ENCODE measurements at regions not wholly inside any gene's neighbourhood (a gene's known extent, or its start where the extent isn't known, plus 50 kb on each side); places are given as distances from the start of the nearest gene placed in this dataset.

DNA sequence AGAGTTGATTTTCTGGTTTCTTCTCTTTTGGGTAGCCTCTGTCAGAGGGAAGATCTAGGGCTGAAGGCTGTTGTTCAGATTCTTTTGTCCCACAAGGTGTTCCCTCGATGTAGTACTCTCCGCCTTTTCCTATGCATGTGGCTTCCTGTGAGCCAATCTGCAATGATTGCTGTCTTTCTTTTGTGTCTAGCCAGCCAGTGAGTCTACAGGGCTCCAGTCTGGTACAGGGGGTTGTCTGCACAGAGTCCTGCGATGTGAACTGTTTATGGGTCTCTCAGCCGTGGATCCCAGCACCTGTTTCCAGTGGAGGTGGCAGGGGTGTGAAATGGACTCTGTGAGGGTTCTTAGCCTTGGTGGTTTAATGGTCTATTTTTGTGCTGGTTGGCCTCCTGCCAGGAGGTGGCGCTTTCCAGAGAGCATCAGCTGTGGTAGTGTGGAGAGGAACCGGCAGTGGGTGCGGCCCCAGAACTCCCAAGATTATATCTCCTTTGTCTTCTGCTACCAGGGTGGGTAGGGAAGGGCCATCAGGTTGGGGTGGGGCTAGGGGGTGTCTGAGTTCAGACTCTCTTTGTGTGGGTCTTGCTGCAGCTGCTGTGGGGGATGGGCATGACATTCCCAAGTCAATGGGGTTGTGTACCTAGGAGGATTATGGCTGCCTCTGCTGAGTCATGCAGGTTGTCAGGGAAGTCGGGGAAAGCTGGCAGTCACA is 81.3 kb upstream of the C21orf91 start:
- H3K4me2 ChIP-seq (ENCODE audit: insufficient read depth, low read length), result no peak overlapping the region
- ChIA-PET CTCF (interaction anchor here (1.2 to 1.3 kb wide), 2 partner anchors 221 to 223 kb away, joined by 4 read pairs; no protein-coding TSS in a partner anchor), POLR2A (no interaction called here)
- H3K4me3 ChIP-seq (replicated peaks in 1 of 3; ENCODE audit: insufficient read depth in 1 of 3, low read depth in 1 of 3, low read length in 3 of 3), result no peak overlapping the region
- H3K36me3 ChIP-seq (ENCODE audit: control insufficient read depth in 2 of 2, extremely low read depth in 1 of 2, insufficient read depth in 2 of 2, low read length in 2 of 2), result no peaks in the 10 kb centered on the region
- no peak for DNase-seq (ENCODE audit: low read depth, low spot score)
- no peaks in the 10 kb centered on the region for H3K4me1 ChIP-seq (ENCODE audit: control insufficient read depth, extremely low read depth, insufficient read depth, low read length)
- no peak overlapping the region for H3K9ac ChIP-seq (replicated peaks; ENCODE audit: extremely low read depth, insufficient read depth, low read length)
- no peaks in the 10 kb centered on the region for H3K9me1 ChIP-seq (replicated peaks; ENCODE audit: control insufficient read depth, extremely low read depth, insufficient read depth, low read length)
- FAIRE-seq, result no peak
- H2AFZ ChIP-seq (ENCODE audit: low read depth, low read length), result no peak overlapping the region
- no peaks in the 10 kb centered on the region for H3K27me3 ChIP-seq (ENCODE audit: control insufficient read depth in 2 of 2, insufficient read depth in 2 of 2, low read length in 2 of 2)
- dilution Hi-C loops (cut with MboI; ENCODE audit: extremely low pct_ligation_motif_present, low sequenced_read_pairs), result no loop called here
- H3K27ac ChIP-seq (ENCODE audit: insufficient read depth, low read depth, low read length), result no peak overlapping the region
- no peaks in the 10 kb centered on the region for H4K20me1 ChIP-seq (replicated peaks; ENCODE audit: control insufficient read depth, extremely low read depth, insufficient read depth, low read length)
- intact Hi-C loops (cut with micrococcal nuclease), result loop anchor here (5.0 kb wide), 1 partner anchor 83 kb away; the partner anchor contains the start of gene C21orf91
- no peaks in the 10 kb centered on the region for H3K9me3 ChIP-seq (replicated peaks; ENCODE audit: control insufficient read depth, insufficient read depth, low read length)
- BruUV-seq (replicated peaks), result no TSS peak
- no peak for TF ChIP-seq GATA2 (IDR thresholded peaks at IDR 0.05; ENCODE audit: insufficient read depth, insufficient read length, low read depth, low read length)
- TF ChIP-seq, protein P1, sequence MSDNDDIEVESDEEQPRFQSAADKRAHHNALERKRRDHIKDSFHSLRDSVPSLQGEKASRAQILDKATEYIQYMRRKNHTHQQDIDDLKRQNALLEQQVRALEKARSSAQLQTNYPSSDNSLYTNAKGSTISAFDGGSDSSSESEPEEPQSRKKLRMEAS (IDR thresholded peaks at IDR 0.05; ENCODE audit: insufficient read depth, insufficient read length), result no peak
- no peak for TF ChIP-seq POLR2AphosphoS5 (IDR thresholded peaks at IDR 0.05; ENCODE audit: insufficient read depth, low read depth, low read length)
- TF ChIP-seq, protein P2, sequence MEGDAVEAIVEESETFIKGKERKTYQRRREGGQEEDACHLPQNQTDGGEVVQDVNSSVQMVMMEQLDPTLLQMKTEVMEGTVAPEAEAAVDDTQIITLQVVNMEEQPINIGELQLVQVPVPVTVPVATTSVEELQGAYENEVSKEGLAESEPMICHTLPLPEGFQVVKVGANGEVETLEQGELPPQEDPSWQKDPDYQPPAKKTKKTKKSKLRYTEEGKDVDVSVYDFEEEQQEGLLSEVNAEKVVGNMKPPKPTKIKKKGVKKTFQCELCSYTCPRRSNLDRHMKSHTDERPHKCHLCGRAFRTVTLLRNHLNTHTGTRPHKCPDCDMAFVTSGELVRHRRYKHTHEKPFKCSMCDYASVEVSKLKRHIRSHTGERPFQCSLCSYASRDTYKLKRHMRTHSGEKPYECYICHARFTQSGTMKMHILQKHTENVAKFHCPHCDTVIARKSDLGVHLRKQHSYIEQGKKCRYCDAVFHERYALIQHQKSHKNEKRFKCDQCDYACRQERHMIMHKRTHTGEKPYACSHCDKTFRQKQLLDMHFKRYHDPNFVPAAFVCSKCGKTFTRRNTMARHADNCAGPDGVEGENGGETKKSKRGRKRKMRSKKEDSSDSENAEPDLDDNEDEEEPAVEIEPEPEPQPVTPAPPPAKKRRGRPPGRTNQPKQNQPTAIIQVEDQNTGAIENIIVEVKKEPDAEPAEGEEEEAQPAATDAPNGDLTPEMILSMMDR (IDR thresholded peaks at IDR 0.05; ENCODE audit: extremely low read depth in 1 of 2, insufficient read depth in 1 of 2, low read depth in 1 of 2, low read length in 2 of 2), result no peak
- no peak for TF ChIP-seq FOS (IDR thresholded peaks at IDR 0.05; ENCODE audit: borderline replicate concordance, insufficient read depth, low read length)
- TF ChIP-seq EZH2 (IDR thresholded peaks at IDR 0.05; ENCODE audit: borderline replicate concordance, low read depth, low read length, severe bottlenecking), result no peak
- no peak for TF ChIP-seq POLR2A (IDR thresholded peaks at IDR 0.05; ENCODE audit: low read depth, low read length)
- no peak for TF ChIP-seq JUN (IDR thresholded peaks at IDR 0.05; ENCODE audit: borderline replicate concordance, insufficient read depth, insufficient read length, low read depth)
- no peak for TF ChIP-seq MYC (IDR thresholded peaks at IDR 0.05; ENCODE audit: low read depth, low read length)
- no peaks in the 10 kb centered on the region for H3K79me2 ChIP-seq (ENCODE audit: control insufficient read depth, insufficient read depth, low read length)

Measured in endothelial cell of umbilical vein (primary cell).